SJSA1 (cell line): ENCODE measurements at regions not wholly inside any gene's neighbourhood (a gene's known extent, or its start where the extent isn't known, plus 50 kb on each side); places are given as distances from the start of the nearest gene placed in this dataset.

Experiments used
- DNase-seq, 2 experiments: peaks; one replicate each; pipeline ENCODE4 v3.0.0-alpha.2; 2015 to 2020; ENCODE audit warnings: low spot score in 2 of 2, low read depth in 1 of 2
- H3K27ac ChIP-seq: fragments of 250-450 bp; sonication (Bioruptor Pico); 2 replicates; pipeline ENCODE4 v1.5.1; 2020; ENCODE audit warnings: mild to moderate bottlenecking, moderate library complexity
- H3K27me3 ChIP-seq: fragments of 250-450 bp; sonication (Bioruptor Pico); replicated peaks from 2 replicates; pipeline ENCODE4 v1.5.1; 2020; ENCODE audit warnings: mild to moderate bottlenecking, moderate library complexity
- H3K36me3 ChIP-seq: fragments of 250-450 bp; sonication (Bioruptor Pico); 2 replicates; pipeline ENCODE4 v1.5.1; 2020; ENCODE audit warnings: mild to moderate bottlenecking
- H3K4me1 ChIP-seq: fragments of 250-450 bp; sonication (Bioruptor Pico); replicated peaks from 2 replicates; pipeline ENCODE4 v1.6.1; 2021; ENCODE audit warnings: mild to moderate bottlenecking
- H3K4me3 ChIP-seq: fragments of 250-450 bp; sonication (Bioruptor Pico); 2 replicates; pipeline ENCODE4 v1.5.1; 2020; ENCODE audit warnings: mild to moderate bottlenecking
- H3K9me3 ChIP-seq: fragments of 250-450 bp; sonication (Bioruptor Pico); replicated peaks from 2 replicates; pipeline ENCODE4 v1.5.1; 2020; ENCODE audit warnings: mild to moderate bottlenecking

GRCh38 chr7:130877991-130878305 is 143.9 kb upstream of the KLF14 start:
- Histone ChIP-seq H3K9me3 (no peaks in the 10 kb centered on the region), H3K4me3 (no peak overlapping the region), H3K27me3 (no peaks in the 10 kb centered on the region), H3K27ac (no peak overlapping the region), H3K36me3 (peaks cover 89% of the 10 kb centered on the region), H3K4me1 (peaks cover 12% of the 10 kb centered on the region)
- no peak for DNase-seq

- Histone ChIP-seq H3K4me1 (peaks cover 12% of the 10 kb centered on the region), H3K9me3 (no peaks in the 10 kb centered on the region), H3K27me3 (no peaks in the 10 kb centered on the region), H3K36me3 (peaks cover 91% of the 10 kb centered on the region), H3K4me3 (no peak overlapping the region), H3K27ac (no peak overlapping the region)
- no peak for DNase-seq
These were observed 144.8 kb upstream of the KLF14 start for GRCh38 chr7:130878785-130879184.

GRCh38 chr7:130879191-130879590 is 145.2 kb upstream of the KLF14 start:
- Histone ChIP-seq H3K4me1 (peaks cover 12% of the 10 kb centered on the region), H3K36me3 (peaks cover 91% of the 10 kb centered on the region), H3K9me3 (no peaks in the 10 kb centered on the region), H3K27me3 (no peaks in the 10 kb centered on the region), H3K4me3 (no peak overlapping the region), H3K27ac (no peak overlapping the region)
- DNase-seq = no peak

GRCh38 chr7:130880668-130881067 is 146.7 kb upstream of the KLF14 start:
- peaks cover 24% of the 10 kb centered on the region for H3K4me1 ChIP-seq
- no peaks in the 10 kb centered on the region for H3K27me3 ChIP-seq
- DNase-seq = no peak
- no peak overlapping the region for H3K27ac ChIP-seq
- no peak overlapping the region for H3K4me3 ChIP-seq
- peaks cover 93% of the 10 kb centered on the region for H3K36me3 ChIP-seq
- H3K9me3 ChIP-seq = no peaks in the 10 kb centered on the region

- no peaks in the 10 kb centered on the region for H3K9me3 ChIP-seq
- peaks cover 30% of the 10 kb centered on the region for H3K4me1 ChIP-seq
- H3K27ac ChIP-seq = no peak overlapping the region
- no peak for DNase-seq
- H3K36me3 ChIP-seq = peaks cover 95% of the 10 kb centered on the region
- no peak overlapping the region for H3K4me3 ChIP-seq
- H3K27me3 ChIP-seq = no peaks in the 10 kb centered on the region
These were observed 147.2 kb upstream of the KLF14 start for GRCh38 chr7:130881091-130881798.

- Histone ChIP-seq H3K9me3 (no peaks in the 10 kb centered on the region), H3K27me3 (no peaks in the 10 kb centered on the region), H3K27ac (no peak overlapping the region), H3K4me3 (no peak overlapping the region), H3K4me1 (peaks cover 35% of the 10 kb centered on the region), H3K36me3 (peaks cover 95% of the 10 kb centered on the region)
- DNase-seq = no peak
These were observed 147.8 kb upstream of the KLF14 start for GRCh38 chr7:130881799-130882141.

- peaks cover 91% of the 10 kb centered on the region for H3K36me3 ChIP-seq
These were observed 148.4 kb upstream of the KLF14 start for GRCh38 chr7:130882396-130882795.

GRCh38 chr7:130883928-130884327 is 149.9 kb upstream of the KLF14 start:
- Histone ChIP-seq H3K27me3 (no peaks in the 10 kb centered on the region), H3K4me1 (peaks cover 52% of the 10 kb centered on the region), H3K4me3 (no peak overlapping the region), H3K27ac (no peak overlapping the region), H3K9me3 (no peaks in the 10 kb centered on the region), H3K36me3 (peaks cover 91% of the 10 kb centered on the region)
- no peak for DNase-seq

More at GRCh38 chr7:130882396-130882795, 148.4 kb upstream of the KLF14 start:
- Histone ChIP-seq H3K4me1 (peaks cover 42% of the 10 kb centered on the region), H3K27me3 (no peaks in the 10 kb centered on the region), H3K9me3 (no peaks in the 10 kb centered on the region), H3K27ac (no peak overlapping the region), H3K4me3 (no peak overlapping the region)
- DNase-seq = no peak

- Histone ChIP-seq H3K27me3 (no peaks in the 10 kb centered on the region), H3K27ac (peak overlapping the region; percentile 35; the same call in 1 of the 2 replicates), H3K36me3 (peaks cover 89% of the 10 kb centered on the region), H3K4me3 (no peak overlapping the region), H3K4me1 (peaks cover 53% of the 10 kb centered on the region), H3K9me3 (no peaks in the 10 kb centered on the region)
- DNase-seq = no peak
These were observed 150.7 kb upstream of the KLF14 start for GRCh38 chr7:130884437-130885417.

- Histone ChIP-seq H3K9me3 (no peaks in the 10 kb centered on the region), H3K36me3 (peaks cover 89% of the 10 kb centered on the region), H3K27me3 (no peaks in the 10 kb centered on the region), H3K4me1 (peaks cover 72% of the 10 kb centered on the region), H3K4me3 (no peak overlapping the region), H3K27ac (peak overlapping the region; percentile 93)
- no peak for DNase-seq
These were observed 152.6 kb upstream of the KLF14 start for GRCh38 chr7:130886438-130887135.

- peak; percentile 90 to 94 for DNase-seq
- Histone ChIP-seq H3K9me3 (no peaks in the 10 kb centered on the region), H3K4me1 (peaks cover 75% of the 10 kb centered on the region), H3K4me3 (no peak overlapping the region), H3K36me3 (peaks cover 81% of the 10 kb centered on the region), H3K27ac (peak overlapping the region; percentile 93), H3K27me3 (no peaks in the 10 kb centered on the region)
These were observed 153.4 kb upstream of the KLF14 start for GRCh38 chr7:130887182-130887956.

- DNase-seq = no peak
- peaks cover 81% of the 10 kb centered on the region for H3K4me1 ChIP-seq
- peaks cover 81% of the 10 kb centered on the region for H3K36me3 ChIP-seq
- no peak overlapping the region for H3K4me3 ChIP-seq
- no peaks in the 10 kb centered on the region for H3K9me3 ChIP-seq
- no peaks in the 10 kb centered on the region for H3K27me3 ChIP-seq
- peak overlapping the region; percentile 93 for H3K27ac ChIP-seq
These were observed 154.0 kb upstream of the KLF14 start for GRCh38 chr7:130887957-130888371.

- no peak for DNase-seq
- H3K27ac ChIP-seq = peak overlapping the region; percentile 93
- no peak overlapping the region for H3K4me3 ChIP-seq
- peaks cover 77% of the 10 kb centered on the region for H3K36me3 ChIP-seq
- H3K27me3 ChIP-seq = no peaks in the 10 kb centered on the region
- H3K4me1 ChIP-seq = peaks cover 86% of the 10 kb centered on the region
- no peaks in the 10 kb centered on the region for H3K9me3 ChIP-seq
These were observed 154.5 kb upstream of the KLF14 start for GRCh38 chr7:130888468-130888867.
